B cell (primary cell): ENCODE measurements at regions not wholly inside any gene's neighbourhood (a gene's known extent, or its start where the extent isn't known, plus 50 kb on each side); places are given as distances from the start of the nearest gene placed in this dataset.

Experiments used
- EZH2 ChIP-seq: IDR thresholded peaks from 2 replicates; pipeline ENCODE4 v1.6.1; 2012; ENCODE audit warnings: borderline replicate concordance, low read depth, mild to moderate bottlenecking, moderate library complexity, low read length; ENCODE audit not compliant: insufficient read depth, poor library complexity, severe bottlenecking
- TF ChIP-seq, protein P1 (sequence below): fragments of 200-600 bp; IDR thresholded peaks from one replicate; pipeline ENCODE4 v1.8.0; 2022; ENCODE audit warnings: antibody characterized with exemption, mild to moderate bottlenecking

DNA sequence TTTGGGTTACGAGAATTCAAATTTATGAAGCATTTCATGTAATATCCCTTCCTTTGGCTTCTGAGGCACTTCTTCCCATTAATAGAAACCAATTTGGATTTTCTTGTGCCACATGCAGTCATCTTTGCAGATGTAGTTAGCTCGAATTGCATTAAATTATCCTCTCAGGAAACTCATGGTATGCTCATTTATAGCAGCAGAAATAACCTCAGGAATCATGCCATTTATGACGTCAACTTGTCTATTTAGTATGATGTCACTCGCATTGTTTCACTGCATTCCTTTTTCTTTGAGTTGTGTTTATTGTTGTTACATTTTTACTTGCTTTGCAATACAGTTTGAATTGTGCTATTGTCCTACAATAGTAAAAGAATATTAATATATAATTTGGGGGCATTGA is 163.8 kb downstream of the RBM43 start:
- TF ChIP-seq EZH2: no peak
- TF ChIP-seq, protein P1, sequence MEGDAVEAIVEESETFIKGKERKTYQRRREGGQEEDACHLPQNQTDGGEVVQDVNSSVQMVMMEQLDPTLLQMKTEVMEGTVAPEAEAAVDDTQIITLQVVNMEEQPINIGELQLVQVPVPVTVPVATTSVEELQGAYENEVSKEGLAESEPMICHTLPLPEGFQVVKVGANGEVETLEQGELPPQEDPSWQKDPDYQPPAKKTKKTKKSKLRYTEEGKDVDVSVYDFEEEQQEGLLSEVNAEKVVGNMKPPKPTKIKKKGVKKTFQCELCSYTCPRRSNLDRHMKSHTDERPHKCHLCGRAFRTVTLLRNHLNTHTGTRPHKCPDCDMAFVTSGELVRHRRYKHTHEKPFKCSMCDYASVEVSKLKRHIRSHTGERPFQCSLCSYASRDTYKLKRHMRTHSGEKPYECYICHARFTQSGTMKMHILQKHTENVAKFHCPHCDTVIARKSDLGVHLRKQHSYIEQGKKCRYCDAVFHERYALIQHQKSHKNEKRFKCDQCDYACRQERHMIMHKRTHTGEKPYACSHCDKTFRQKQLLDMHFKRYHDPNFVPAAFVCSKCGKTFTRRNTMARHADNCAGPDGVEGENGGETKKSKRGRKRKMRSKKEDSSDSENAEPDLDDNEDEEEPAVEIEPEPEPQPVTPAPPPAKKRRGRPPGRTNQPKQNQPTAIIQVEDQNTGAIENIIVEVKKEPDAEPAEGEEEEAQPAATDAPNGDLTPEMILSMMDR: no peak
